Activated naive CD8-positive, alpha-beta T cell treated with anti-CD3 and anti-CD28 coated beads, Interleukin-2, amount 10 ng/mL, durations not matched to agents 7 days and 5 days (primary cell): ENCODE measurements at regions not wholly inside any gene's neighbourhood (a gene's known extent, or its start where the extent isn't known, plus 50 kb on each side); places are given as distances from the start of the nearest gene placed in this dataset.

Experiments
- ATAC-seq: fragments of 150-1000 bp; cut with Tn5 transposase; one replicate; pipeline ENCODE4 v1.10.0; 2021; ENCODE audit warnings: low read depth, moderate library complexity
- POLR2A ChIA-PET: fragments of 350-600 bp; sonication (Branson Sonifier 250); formaldehyde crosslinking; loops from one replicate; lab custom pipeline; 2021; ENCODE audit warnings: antibody characterized with exemption; lab: Charles Lee
- DNase-seq: peaks from one replicate; pipeline ENCODE4 v3.0.0; 2021
- H3K27ac Mint-ChIP-seq: one replicate; pipeline ENCODE4 v1.8.0; 2022; ENCODE audit warnings: mild to moderate bottlenecking, mixed read lengths
- H3K27me3 Mint-ChIP-seq: one replicate; pipeline ENCODE4 v1.8.0; 2022; ENCODE audit warnings: mild to moderate bottlenecking, moderate library complexity, mixed read lengths
- H3K36me3 Mint-ChIP-seq: one replicate; pipeline ENCODE4 v1.8.0; 2021; ENCODE audit warnings: mild to moderate bottlenecking, mixed read lengths
- H3K4me1 Mint-ChIP-seq: one replicate; pipeline ENCODE4 v1.8.0; 2021; ENCODE audit warnings: mixed read lengths
- H3K4me3 Mint-ChIP-seq: one replicate; pipeline ENCODE4 v1.8.0; 2022; ENCODE audit warnings: mild to moderate bottlenecking, moderate library complexity, mixed read lengths
- H3K9me3 Mint-ChIP-seq: one replicate; pipeline ENCODE4 v1.8.0; 2021; ENCODE audit warnings: mixed read lengths

DNA sequence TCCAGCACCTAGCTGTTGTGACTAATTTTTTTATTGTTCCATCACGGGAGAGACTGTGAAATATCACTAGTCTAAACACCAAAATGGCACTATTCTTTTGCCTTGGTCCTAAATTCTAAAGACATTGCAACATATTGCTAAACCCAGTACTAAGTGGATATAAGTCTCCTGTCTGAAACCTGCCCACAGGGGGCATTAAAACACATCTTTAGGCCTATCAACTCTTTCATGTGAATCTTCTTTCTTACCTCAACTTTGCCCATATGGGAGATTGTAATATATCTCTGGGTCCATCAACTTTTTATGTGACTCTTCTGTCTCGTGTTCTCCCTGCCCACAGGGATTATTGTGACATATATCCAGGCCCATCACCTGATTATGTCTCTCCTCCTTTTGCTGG lies 317.2 kb downstream of the RPS4Y2 start:
- Mint-ChIP-seq H3K27me3 (no peaks in the 10 kb centered on the region), H3K4me1 (no peaks in the 10 kb centered on the region), H3K27ac (no peak overlapping the region), H3K36me3 (no peaks in the 10 kb centered on the region), H3K4me3 (no peak overlapping the region), H3K9me3 (peaks cover 2% of the 10 kb centered on the region)
- ATAC-seq (no peak), DNase-seq (no peak)
- POLR2A ChIA-PET = no interaction called here

DNA sequence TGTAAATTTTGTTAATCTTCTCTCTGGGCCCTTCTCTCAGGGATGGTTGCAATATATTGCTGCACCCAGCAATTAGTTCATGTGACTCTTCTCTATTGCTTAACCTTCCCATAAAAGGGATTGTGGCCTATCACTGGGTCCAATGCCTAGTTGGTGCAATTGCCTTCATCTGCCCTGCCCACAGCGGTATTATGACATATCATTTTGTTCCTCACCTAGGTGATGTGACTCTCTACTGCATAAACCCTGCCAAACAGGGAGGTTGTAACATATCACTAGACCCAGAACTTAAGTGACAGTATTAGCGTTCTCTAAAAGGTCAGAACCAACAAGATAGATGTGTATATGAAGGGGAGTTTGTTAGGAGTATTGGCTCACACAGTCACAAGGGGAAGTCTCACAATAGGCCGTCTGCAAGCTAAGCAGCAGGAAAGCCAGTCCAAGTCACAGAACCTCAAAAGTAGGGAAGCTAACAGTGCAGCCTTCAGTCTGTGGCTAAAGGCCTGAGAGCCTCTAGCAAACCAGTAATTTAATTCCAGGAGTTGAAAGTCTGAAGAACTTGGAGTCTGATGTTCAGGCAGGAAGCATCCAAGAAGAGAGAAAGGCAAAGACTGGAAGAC lies 317.8 kb downstream of the RPS4Y2 start:
- DNase-seq = no peak
- POLR2A ChIA-PET = no interaction called here
- no peak for ATAC-seq
- H3K4me1 Mint-ChIP-seq = no peaks in the 10 kb centered on the region
- no peaks in the 10 kb centered on the region for H3K36me3 Mint-ChIP-seq
- no peaks in the 10 kb centered on the region for H3K27me3 Mint-ChIP-seq
- H3K27ac Mint-ChIP-seq = no peak overlapping the region
- no peaks in the 10 kb centered on the region for H3K9me3 Mint-ChIP-seq
- no peak overlapping the region for H3K4me3 Mint-ChIP-seq

DNA sequence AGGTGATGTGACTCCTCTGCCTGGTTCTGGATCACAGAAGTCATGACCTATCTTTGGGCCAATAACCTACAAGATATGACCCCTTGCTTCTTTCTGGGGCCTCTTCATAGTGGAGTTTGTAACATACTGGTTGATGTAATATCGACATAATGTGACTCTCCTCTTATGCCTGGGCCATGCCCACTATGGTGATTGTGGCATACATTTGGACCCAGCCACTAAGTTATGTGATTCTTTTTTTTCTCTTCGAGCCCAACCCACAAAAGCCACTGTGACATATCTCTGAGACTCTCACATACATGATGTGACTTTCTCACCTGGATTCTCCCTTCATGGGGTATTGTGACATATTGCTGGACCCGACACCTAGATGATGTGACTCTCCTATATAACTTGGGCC lies 319.8 kb downstream of the RPS4Y2 start:
- no peak overlapping the region for H3K27ac Mint-ChIP-seq
- POLR2A ChIA-PET = no interaction called here
- no peak for ATAC-seq
- no peaks in the 10 kb centered on the region for H3K36me3 Mint-ChIP-seq
- H3K27me3 Mint-ChIP-seq = no peaks in the 10 kb centered on the region
- no peak overlapping the region for H3K4me3 Mint-ChIP-seq
- no peaks in the 10 kb centered on the region for H3K4me1 Mint-ChIP-seq
- H3K9me3 Mint-ChIP-seq = no peaks in the 10 kb centered on the region
- DNase-seq = no peak

DNA sequence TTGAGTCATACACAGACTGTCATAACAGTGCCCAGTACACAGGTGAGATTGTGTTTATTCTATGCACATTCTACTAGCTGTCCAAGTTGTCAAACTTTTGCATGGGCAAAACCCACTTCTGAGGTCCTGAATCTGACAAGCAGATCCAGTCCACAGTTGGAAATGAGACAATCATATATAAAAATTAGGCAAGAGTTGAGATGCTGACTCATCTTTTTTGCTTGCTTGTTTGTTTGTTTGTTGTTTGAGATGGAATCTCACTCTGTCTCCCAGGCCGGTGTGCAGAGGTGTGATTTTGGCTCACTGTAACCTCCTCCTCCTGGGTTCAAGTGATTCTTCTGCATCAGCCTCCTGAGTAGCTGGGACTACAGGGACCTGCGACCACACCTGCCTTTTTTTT lies 323.8 kb downstream of the RPS4Y2 start:
- H3K4me1 Mint-ChIP-seq = no peaks in the 10 kb centered on the region
- no peaks in the 10 kb centered on the region for H3K36me3 Mint-ChIP-seq
- no peak for DNase-seq
- H3K9me3 Mint-ChIP-seq = no peaks in the 10 kb centered on the region
- no peaks in the 10 kb centered on the region for H3K27me3 Mint-ChIP-seq
- no peak overlapping the region for H3K27ac Mint-ChIP-seq
- ATAC-seq = no peak
- H3K4me3 Mint-ChIP-seq = no peak overlapping the region
- POLR2A ChIA-PET = no interaction called here

DNA sequence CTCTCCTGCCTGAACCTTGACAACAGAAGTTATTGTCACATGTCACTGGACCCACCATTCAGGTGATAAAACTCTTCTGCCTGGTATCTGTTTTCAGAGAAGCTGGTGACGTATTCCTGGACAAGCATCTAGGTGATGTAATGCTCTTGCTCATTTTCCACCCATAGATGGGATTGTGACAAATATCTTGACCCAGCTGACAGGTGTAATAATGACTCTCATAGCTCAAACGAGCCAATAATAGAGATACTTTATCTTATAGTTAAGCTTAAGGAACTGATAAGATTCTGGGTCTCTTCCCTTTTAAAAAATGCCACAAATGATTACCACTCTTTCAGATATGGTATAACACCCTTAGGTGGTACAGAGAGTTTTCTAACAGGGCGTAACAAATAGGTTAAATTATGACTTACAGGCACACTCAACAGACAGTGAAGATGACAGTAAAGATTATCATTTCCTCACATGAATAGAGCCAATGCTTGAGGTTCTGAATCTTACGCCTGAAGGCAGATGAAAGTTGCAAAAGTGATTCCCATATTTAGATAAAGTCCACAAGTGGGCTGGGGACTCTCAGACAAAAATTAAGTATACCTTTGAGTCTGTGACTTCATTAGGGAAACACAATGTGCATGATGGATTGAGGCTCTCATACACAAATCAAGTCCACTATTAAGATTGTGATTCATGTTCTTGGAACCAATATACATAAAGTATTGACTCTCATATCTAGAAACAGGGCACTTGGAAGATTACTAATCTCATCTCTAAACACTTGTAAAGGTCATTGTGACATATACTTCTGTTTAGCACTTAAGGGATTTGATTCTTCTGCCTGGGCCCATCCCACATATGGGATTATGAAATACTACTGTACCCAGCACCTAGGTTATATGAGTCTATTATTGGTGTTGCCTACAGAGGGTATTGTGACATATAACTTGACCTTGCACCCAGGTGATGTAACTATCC lies 326.0 kb downstream of the RPS4Y2 start:
- Mint-ChIP-seq H3K4me1 (no peaks in the 10 kb centered on the region), H3K9me3 (peaks cover 6% of the 10 kb centered on the region), H3K27ac (no peak overlapping the region), H3K4me3 (no peak overlapping the region), H3K27me3 (no peaks in the 10 kb centered on the region), H3K36me3 (peaks cover 4% of the 10 kb centered on the region)
- DNase-seq (no peak), ATAC-seq (no peak)
- POLR2A ChIA-PET = no interaction called here

DNA sequence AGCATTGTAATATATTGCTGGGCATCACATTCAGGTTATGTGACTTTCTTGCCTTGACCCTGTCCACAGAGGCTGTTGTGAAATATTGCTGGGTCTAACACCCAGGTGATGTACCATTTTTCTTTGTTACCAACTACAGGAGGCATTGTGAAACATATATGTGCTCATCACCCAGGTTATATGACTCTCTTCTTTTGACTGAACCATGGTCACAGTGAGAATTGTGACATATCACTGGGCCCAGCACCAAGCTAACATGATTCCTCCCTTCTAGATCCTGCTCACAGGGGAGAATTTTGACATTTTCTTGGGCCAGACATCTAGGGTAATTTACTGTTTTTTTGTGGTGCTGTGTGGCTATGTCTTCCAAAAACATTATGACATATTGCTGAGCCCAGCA lies 326.7 kb downstream of the RPS4Y2 start:
- Mint-ChIP-seq H3K4me1 (no peaks in the 10 kb centered on the region), H3K36me3 (peaks cover 7% of the 10 kb centered on the region), H3K27ac (no peak overlapping the region), H3K27me3 (no peaks in the 10 kb centered on the region), H3K9me3 (peaks cover 10% of the 10 kb centered on the region), H3K4me3 (no peak overlapping the region)
- DNase-seq (no peak), ATAC-seq (no peak)
- POLR2A ChIA-PET = no interaction called here

DNA sequence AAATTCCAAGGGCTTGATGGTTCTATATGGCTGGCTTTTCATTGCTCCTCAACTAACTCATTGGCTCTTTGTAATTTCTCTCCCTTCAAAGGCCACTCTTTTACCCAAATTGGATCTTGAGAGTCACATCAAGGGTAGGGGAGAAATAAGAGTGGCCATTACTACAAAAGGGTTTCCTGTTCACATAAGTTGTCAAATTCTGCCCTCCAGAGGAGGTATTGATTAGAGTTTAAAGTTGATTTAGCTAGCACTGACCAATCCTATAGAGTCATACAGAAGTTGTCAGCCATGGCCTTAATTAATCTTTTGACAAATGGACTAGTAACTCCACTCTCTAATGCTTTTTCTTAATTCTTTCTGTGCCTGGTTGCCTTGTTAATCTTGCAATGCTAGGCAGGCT lies 336.0 kb downstream of the RPS4Y2 start:
- H3K4me3 Mint-ChIP-seq = no peak overlapping the region
- peaks cover 1% of the 10 kb centered on the region for H3K4me1 Mint-ChIP-seq
- no peaks in the 10 kb centered on the region for H3K27me3 Mint-ChIP-seq
- ATAC-seq = no peak
- DNase-seq = no peak
- peaks cover 4% of the 10 kb centered on the region for H3K36me3 Mint-ChIP-seq
- no peak overlapping the region for H3K27ac Mint-ChIP-seq
- peaks cover 8% of the 10 kb centered on the region for H3K9me3 Mint-ChIP-seq
- POLR2A ChIA-PET = interaction anchor here (1.1 kb wide), 1 partner anchor 101 kb away, joined by 3 read pairs; no protein-coding TSS in a partner anchor

DNA sequence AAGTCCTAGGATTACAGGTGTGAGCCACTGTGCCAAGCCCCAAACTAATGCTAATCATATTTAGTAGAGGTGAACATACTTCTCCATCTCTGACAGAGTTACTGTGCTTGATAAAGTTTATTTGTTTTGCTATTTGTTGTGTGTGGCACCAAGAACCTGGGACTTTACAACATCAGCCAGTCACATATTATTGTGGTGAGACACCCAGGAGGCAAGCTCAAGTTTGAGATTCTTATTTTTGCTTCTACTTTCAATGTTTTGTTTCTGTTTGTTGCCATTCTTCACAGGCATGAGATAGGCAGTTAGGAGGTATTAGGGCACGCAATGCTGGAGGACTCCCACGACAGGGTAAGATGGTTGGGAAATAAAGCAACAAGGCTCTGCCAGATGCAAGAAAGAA lies 346.6 kb downstream of the RPS4Y2 start:
- no peak overlapping the region for H3K27ac Mint-ChIP-seq
- H3K27me3 Mint-ChIP-seq = peaks cover 2% of the 10 kb centered on the region
- ATAC-seq (no peak), DNase-seq (no peak)
- peaks cover 5% of the 10 kb centered on the region for H3K36me3 Mint-ChIP-seq
- peaks cover 13% of the 10 kb centered on the region for H3K4me1 Mint-ChIP-seq
- H3K9me3 Mint-ChIP-seq = no peaks in the 10 kb centered on the region
- POLR2A ChIA-PET = no interaction called here
- H3K4me3 Mint-ChIP-seq = no peak overlapping the region

DNA sequence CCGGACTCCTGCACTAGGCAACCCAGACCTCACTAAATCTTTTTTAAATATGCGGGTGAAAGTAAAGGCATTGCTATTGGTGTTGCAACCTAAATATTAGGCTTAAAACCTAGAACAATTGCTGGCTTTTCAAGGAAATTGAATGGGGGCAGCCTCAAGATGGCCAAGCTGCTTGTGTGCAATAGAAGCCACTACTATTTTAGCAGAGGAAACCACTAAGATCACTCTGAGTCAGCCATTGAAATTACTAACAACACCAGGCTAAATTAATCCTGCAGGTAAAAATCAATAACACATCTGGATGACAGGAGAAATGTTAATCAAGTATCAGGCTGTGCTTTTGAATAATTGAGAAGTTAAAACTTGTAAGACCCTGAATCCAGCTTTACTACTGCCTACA lies 348.0 kb downstream of the RPS4Y2 start:
- Mint-ChIP-seq H3K4me1 (peaks cover 13% of the 10 kb centered on the region), H3K27me3 (peaks cover 2% of the 10 kb centered on the region), H3K4me3 (no peak overlapping the region), H3K9me3 (no peaks in the 10 kb centered on the region), H3K36me3 (peaks cover 3% of the 10 kb centered on the region), H3K27ac (no peak overlapping the region)
- DNase-seq (no peak), ATAC-seq (peak; percentile 47)
- POLR2A ChIA-PET = no interaction called here

DNA sequence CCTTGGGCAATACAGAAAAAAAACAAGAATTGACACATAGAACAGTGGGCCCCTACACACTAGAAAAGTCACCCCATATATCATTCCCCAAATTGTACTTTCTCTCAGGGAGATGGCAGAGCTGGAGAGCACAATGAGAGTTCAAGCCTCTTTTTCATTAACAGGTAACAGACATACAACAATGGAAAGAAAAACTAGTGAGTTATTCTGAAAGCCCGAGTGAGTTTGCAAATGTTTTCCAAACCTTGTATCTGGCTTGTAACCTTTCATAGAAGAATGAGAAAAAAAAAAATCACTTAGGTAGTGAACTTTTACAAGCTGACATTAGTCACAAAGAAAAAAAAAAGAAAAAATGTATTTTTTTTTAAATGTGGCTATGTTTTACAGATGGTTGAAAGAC lies 349.6 kb downstream of the RPS4Y2 start:
- ATAC-seq = no peak
- H3K27ac Mint-ChIP-seq = no peak overlapping the region
- H3K4me3 Mint-ChIP-seq = no peak overlapping the region

DNA sequence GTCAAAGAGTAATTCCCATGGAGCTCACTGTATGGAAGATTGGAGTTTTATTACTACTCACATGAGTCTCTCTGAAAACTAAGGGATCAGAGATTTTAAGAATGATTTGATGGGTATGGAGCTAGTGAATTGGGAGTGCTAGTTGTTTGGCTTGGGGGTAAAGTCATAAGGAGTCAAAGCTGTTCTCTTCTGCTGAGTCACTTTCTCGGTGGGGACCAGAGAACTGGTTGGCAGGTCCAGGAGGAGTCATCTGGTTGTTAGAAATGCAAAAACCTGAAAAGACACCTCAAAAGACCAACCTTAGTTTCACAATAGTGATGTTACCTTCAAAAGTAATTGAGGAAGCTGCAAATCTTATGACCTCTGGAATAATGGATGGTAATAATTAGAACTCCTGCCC lies 355.4 kb downstream of the RPS4Y2 start:
- no peaks in the 10 kb centered on the region for H3K4me1 Mint-ChIP-seq
- no peak for ATAC-seq

More for the DNA sequence above, 349.6 kb downstream of the RPS4Y2 start:
- POLR2A ChIA-PET = no interaction called here
- DNase-seq = no peak
- Mint-ChIP-seq H3K4me1 (peaks cover 13% of the 10 kb centered on the region), H3K36me3 (peaks cover 3% of the 10 kb centered on the region), H3K27me3 (peaks cover 2% of the 10 kb centered on the region), H3K9me3 (no peaks in the 10 kb centered on the region)

DNA sequence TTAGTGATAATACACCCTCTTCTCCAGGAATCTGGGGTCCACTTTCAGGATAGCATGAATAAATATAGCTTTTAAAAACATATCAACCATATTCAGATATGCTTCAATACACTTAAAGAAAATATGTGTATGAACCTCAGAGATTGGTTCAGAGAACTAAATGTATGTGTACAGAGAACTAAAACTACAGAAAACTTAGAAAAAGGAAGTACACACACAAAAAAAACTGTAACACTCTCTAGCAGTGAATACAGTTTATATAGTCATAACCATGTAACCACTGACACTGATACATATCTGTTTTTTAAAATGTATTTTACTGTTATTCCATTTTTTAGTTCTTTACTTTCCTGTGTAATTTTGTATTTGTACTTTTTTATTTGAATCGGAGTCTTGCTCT lies 365.2 kb downstream of the RPS4Y2 start:
- peaks cover 2% of the 10 kb centered on the region for H3K36me3 Mint-ChIP-seq
- ATAC-seq (no peak), DNase-seq (no peak)
- no peaks in the 10 kb centered on the region for H3K4me1 Mint-ChIP-seq
- H3K27ac Mint-ChIP-seq = no peak overlapping the region
- POLR2A ChIA-PET = no interaction called here
- H3K4me3 Mint-ChIP-seq = no peak overlapping the region
- no peaks in the 10 kb centered on the region for H3K9me3 Mint-ChIP-seq
- H3K27me3 Mint-ChIP-seq = no peaks in the 10 kb centered on the region

More for the DNA sequence above, 355.4 kb downstream of the RPS4Y2 start:
- no peaks in the 10 kb centered on the region for H3K27me3 Mint-ChIP-seq
- H3K36me3 Mint-ChIP-seq = peaks cover 6% of the 10 kb centered on the region
- peaks cover 4% of the 10 kb centered on the region for H3K9me3 Mint-ChIP-seq
- no peak overlapping the region for H3K4me3 Mint-ChIP-seq
- H3K27ac Mint-ChIP-seq = no peak overlapping the region
- no peak for DNase-seq
- POLR2A ChIA-PET = no interaction called here

DNA sequence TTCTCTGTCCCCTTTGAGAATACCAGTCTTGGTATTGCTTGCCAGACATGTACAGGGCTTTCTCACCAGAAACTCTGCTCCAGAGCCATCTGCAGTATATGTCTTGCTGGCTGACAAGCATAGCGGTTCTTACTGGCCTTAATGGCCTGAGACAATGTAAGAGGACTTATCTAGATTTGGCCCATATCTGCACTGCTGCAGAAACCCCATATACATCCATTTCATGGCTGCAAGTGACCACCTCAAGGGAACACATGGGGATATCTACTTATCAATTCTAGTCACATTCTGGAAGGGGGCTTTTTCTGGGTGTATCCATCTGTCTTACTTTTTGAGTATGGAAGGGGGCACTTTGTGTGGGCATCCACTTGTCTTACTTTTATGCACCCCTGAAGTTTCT lies 375.5 kb upstream of the RBMY1B start:
- no peak overlapping the region for H3K27ac Mint-ChIP-seq
- POLR2A ChIA-PET = no interaction called here
- H3K27me3 Mint-ChIP-seq = no peaks in the 10 kb centered on the region
- DNase-seq (no peak), ATAC-seq (no peak)
- no peaks in the 10 kb centered on the region for H3K36me3 Mint-ChIP-seq
- no peaks in the 10 kb centered on the region for H3K9me3 Mint-ChIP-seq
- H3K4me1 Mint-ChIP-seq = no peaks in the 10 kb centered on the region
- H3K4me3 Mint-ChIP-seq = no peak overlapping the region
